Epidermal melanocyte (primary cell): ENCODE measurements at regions not wholly inside any gene's neighbourhood (a gene's known extent, or its start where the extent isn't known, plus 50 kb on each side); places are given as distances from the start of the nearest gene placed in this dataset.
"Not testable (repeated sequence)": the region's sequence is repeated elsewhere in the genome, so short reads cannot be mapped to it uniquely, and the experiment has no call there.

ENCODE experiments used
- DNase-seq: peaks from one replicate; pipeline ENCODE4 v3.0.0; 2011; ENCODE audit warnings: low spot score; ENCODE audit not compliant: insufficient read length

DNA sequence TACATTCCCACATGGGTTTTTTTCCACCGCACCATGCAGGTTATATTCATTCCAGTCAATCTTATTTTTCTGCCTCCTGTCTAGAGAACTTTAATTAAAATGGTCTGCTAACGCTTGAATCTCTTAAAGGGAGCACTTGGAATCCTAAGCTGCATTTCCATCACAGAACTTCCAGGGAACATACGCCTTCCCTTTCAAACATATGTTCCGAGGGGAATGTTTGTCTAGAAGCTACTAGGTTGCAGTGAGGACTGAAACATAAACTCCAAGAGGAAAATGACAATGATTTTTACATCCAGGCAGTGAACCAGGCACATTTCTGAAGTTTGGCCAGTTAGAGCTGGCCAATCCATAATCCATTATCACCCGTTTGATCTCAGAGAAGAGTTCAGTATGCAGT is 375.5 kb upstream of the NRP1 start:
- no peak for DNase-seq

DNA sequence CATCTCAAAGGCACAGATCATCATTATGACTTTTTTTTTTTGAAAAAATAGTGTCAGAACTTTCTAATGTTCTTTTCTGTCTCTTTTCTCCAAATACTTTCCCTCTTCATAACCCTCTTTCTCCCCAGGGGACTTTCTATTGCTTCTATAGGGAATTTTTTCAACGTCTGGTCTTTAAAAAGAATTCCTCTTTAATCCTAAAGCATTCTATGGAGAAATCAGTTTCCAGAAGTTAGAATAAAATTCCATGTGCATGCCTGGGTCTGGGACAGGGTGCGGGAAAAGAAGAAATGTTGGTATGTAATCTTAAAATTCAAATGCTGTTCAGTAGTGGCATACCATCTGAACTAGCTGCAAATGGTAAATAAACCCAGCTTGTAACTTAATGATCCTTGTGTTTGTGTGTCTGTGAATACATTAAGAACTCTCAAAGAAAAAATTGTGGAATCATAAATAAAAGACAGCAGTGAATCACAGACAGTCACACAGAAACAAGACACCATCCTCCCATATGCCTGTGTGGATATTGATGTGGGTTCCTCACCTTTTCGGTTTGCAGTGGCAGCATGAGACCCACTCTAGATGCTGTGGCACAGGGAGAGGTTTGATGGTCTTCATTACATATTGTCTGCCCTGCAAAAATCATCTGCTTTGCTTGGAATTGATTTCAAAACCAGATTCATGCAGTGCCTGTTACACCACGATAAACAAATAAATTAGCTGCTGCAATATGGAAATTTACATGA is 374.7 kb upstream of the NRP1 start:
- DNase-seq, result no peak

DNA sequence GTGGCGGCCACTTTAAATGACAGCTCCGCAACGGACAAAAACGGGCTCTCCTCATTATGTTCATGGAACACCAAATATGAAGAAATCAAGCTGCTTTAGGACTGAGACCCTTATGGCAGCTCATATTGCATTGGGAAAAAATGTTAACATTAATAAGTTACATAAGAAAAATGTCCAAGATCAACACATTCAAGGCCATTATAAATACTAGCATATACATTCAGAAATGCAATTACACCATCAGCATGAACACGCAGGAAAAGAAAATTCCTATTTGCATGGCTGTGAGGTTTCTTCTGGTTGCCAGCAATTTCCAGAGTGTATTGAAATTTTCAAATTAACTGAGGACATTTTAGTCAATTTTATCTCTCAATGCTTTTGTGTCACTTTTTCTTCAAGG is 374.1 kb upstream of the NRP1 start:
- no peak for DNase-seq

DNA sequence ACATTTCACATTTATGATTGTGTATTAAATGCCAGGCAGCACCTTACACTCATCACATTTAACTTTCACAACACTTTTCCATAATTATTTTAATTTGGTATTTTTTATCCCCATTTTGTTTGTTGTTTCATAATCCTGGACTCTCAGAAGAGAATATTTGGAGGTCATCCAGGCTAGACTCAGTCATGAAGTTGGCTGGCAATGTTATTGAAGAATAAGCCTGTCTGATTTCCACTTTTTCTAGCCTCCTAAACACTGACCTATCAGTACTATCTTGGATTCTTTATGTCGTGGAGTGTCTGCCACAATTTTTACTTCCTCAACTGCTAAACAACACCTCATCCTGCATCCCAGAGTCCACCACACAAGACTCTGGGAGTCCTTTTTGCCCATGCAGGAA is 372.3 kb upstream of the NRP1 start:
- DNase-seq, result no peak

DNA sequence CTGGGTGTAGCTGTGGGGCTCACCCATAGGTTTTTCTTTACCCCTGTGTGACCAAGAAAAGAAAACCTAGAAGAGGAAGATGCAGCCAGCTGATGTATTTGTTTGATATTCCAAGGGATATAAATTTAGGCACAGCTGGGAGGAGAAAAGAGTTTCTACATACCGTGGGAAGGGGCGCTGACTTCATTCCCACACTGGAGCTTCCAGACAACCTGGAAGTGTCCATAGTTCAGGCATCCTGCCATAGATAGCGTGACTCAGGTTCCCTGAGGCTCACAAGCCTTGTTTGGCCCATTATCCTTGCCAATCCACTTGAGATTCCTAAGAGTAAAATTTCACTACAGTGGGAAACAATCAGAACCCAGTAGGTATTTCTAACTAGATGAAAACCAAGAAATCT is 371.7 kb upstream of the NRP1 start:
- DNase-seq, result no peak

DNA sequence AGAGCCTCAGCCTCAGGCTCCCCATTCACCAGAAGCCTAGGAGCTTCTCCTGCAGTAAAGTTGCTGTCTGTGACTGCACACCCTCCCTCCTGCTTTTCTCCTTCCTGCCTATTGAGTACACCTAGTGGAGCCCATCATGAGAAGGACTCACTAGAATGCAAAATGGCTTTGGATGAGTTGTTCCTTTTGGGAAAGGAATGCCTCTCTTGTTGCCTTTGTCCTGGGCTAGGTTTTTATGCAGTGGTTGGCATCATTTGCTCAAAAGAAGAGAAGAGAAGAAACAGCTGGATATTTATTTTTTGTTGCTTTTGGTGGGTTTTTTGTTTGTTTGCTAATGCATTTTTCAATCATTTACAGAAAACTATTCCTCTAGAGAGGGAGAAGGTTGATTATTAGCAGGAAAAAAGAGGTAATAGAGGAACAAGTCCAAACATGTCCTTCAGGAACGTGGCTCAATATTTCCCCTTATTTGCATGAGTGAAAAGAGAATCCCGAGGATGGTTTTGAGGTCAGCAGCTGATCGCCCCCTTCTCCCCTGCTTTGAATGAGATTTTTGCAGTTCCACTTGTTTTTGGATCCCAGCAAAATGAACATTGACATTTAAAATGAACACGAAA is 369.9 kb upstream of the NRP1 start:
- no peak for DNase-seq

DNA sequence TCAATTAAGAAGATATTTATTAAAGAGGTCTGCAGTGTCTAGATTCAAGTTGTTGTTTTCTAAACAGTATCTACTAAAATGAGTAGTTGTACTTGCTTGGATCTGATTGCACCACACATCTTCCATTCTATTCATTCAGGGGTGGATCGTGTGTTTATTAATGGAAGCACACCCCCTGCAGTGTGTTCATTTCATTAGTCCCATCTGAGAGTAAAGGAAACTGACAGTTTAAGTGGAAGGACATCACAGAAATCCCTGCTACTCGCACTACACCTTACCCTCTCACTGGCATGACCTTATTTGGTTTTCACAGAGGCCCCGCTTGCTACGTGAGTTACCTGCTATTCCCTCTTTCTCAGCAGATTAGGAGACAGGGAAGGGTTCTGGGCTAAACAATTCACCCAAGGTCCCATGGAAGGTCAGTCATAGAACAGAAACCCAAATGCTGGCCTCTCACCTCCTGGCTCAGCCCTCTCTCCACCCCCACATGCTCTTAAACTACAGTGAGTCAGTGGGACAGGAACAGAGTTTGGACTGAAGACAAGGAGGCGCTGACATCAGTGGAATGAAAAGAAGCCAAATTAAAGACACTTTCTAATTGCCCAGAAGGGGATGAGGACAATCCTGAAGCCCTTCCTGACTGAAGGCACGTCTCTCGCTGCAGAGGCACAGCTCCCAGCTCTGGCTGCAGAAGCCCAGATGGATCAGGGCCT is 369.2 kb upstream of the NRP1 start:
- no peak for DNase-seq

DNA sequence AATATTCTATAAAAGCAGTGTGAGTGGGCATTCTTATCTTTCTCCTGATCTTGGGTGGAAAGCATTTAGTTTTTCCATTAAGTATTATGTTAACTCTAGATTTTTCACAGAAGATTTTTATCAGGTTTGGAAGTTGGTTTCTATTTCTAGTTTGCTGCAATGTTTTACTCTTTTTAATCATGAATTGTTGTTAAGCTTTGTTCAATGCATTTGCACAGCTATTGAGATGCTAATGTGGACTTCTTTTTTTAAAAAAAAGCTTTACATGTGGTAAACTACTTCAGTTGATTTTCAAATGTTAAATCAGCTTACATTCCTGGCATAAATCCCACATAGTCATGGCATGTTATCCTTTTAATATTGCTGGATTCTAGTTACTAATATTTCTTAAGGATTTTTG is 363.6 kb upstream of the NRP1 start:
- DNase-seq, result no peak

DNA sequence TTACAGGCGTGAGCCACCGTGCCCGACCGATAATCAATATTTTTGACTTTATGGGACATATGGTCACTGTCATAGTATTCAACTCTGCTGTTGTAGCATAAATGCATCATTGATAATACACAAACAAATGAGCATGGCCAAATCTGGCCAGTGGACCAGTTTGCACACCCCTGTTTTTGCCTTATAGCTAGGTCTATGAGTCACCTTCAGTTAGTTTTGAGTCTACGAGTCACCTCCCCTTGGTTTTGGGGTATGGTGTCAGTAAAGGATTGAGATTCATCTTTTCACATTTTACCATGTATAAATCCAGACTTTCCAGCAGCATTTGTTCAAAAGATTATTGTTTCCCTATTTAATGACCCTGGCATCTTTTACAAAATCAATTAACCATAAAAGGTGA is 362.5 kb upstream of the NRP1 start:
- DNase-seq, result no peak

DNA sequence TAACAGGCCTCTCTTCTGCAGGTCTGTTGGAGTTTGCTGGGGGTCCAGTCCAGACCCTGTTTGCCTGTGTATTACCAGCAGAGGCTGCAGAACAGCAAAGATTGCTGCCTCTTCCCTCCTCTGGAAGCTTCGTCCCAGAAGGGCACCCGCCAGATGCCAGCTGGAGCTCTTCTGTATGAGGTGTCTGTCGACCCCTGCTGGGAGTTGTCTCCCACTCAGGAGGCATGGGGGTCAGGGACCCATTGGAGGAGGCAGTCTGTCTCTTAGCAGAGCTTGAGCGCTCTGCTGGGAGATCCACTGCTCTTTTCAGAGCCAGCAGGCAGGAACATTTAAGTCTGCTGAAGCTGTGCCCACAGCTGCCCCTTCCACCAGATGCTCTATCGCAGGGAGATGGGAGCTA is 361.1 kb upstream of the NRP1 start:
- DNase-seq, result no peak

DNA sequence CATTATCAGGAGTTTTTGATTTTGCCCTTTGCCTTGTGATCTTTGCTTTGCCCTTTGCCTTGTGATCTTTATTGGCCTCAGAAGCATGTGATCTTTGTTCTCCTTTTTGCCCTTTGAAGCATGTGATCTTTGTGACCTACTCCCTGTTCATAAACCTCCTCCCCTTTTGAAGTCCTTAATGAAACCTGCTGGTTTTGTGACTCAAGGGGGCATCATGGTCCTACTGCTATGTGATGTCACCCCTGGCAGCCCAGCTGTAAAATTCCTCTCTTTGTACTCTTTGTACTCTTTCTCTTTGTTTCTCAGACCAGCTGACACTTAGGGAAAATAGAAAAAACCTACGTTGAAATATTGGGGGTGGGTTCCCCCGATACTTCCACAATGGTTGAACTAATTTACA is 356.1 kb upstream of the NRP1 start:
- DNase-seq, result not testable (repeated sequence)

DNA sequence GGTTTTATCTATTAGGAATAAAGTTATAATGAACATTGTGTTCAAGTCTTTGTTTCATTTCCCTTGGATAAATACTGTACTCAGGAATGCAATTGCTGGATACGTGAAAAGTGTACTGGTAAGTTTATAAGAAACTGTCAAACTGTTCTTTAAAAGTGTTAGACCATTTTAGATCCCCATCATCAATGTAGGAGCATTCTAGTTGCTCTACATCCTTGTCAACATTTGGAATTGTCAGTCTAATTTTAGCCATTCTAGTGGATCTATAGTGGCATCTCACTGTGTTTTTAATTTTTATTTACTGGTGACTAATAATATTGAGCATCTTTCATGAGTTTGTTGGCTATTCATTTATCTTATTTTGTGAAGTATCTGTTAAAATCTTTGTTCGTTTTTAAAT is 354.0 kb upstream of the NRP1 start:
- DNase-seq, result no peak

DNA sequence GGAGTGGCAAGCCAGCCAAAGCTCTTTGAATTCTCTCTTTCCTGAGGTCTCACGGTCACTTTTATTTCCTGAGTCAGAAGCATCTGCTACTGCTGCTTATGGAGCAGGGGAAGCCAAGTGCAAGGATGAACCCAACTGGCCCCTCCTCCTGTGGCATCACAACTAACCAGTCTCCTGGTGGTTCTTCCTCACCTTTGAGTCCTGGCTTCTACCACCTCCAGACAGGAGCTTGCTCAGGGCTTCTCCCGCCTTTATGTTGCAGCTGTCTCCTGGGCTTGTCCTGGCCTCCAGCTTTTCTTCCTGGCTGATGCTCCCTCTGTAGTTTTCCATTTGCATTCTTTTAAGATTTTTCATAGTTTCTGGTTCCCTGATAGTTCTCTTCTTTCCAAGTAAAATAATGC is 349.7 kb upstream of the NRP1 start:
- no peak for DNase-seq

DNA sequence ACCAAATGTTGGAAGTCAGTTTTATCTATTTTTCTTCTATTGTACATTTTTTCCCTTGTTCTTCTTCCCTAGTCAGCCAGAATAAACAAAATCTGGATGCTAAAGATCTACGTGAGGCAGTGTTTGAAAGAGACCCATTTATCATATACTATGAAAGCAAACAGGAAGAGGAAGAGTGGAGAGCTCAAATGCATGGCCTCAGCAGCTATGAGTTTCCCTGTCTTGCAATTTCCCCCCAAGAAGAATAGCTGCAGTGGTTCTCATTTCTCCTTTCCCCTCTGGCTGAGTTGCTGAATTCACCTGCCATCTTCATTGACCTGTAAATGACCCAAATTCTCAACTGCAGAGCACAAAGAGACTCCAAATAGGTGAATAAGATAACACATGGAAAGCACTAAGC is 347.1 kb upstream of the NRP1 start:
- no peak for DNase-seq

DNA sequence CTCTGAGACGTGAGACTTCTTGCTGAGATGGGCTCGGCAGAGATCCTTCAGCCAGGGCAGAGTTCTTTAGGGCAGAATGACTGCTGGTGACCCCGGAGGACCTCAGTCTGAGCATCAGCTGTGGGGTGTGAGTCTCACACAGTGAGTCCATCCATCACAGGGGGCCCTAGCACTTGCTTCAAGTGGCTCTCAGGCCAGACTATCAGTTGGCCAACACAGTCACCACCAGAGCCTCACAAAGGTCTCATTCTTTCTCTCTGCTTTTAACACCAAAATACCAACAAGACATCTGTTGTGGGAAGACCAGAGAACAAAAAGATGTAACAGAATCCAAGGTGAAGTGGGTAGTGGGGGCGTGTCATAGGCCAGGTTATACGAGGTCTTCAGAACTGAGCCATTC is 345.6 kb upstream of the NRP1 start:
- DNase-seq, result no peak

DNA sequence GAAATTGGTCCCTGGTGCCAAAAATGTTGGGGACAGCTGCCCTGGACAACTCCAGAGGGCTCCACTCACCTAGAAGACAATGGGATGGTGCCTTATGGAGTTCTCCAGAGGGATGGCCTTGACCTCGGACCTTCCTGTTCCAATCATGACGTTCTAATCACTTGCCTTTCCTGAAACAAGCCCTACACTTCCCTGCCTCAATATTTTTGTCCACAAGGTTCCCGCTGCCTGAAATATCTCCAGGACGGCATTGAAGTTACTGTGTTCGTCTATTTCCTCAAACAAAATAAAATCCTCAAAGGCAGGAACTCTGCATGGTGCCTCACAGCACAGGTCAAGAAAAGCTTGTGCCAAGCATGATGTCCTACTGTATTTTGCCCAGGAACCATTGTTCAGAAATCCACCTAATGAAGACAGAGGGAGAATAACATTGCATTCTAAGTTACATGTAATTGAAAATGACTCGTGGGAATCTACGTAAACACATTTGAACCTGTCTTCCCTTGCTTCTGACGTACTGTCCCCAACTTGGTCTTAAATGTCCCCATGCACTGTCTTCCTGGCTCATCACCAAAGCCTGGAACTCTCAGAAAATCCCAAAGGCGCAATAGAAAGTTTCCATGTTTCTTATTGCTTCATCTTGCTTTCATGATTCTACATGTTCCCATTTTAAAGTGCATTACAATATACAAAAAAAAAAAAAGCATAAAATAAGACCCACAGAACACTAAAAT is 342.3 kb upstream of the NRP1 start:
- no peak for DNase-seq

DNA sequence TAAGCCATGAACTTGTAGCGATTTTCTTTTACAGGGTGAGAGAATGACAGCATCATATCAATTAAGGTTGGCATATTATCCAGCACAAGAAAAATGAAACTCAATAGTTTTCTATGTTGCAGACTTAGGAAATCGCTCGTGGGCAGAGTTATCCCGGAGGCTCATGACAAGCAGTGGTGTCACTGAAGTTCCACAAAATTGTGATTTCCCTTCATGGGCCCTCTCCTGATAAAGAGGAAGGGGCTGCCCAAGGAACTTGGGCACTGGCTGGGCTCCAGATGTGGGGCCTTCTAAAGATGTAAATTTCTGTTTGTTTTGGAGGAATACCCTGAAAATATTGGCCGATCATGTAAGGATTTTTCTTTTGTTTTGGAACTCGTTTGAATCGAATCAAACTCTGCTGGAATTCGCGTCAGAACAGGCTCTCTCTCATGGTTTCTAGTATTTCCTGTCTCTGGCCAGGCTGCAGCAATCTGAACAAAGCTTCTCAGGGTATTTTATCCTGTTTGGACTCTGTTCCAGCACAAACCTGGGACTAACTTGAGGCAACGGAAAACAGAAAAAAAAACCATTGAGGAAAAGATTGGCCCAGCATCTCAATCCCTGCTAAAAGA is 340.6 kb upstream of the NRP1 start:
- no peak for DNase-seq

DNA sequence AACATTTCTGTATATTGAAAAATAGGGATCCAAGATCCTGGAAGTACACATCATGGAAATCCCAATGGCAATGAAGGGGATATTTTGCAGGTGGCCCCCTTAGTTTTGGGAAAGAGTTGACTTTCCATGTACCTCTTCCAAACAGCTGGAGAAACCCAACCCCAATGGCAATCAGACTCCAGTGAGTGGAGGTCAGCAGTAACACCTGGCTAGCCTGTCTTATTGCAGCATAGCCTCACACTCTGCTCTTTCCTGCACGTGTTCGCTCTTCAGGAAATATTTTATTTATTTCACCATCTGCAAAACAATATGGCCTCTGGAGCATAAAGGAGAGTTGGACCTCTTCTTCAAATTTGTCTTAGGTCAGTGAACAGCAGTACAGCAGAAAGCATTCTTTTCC is 340.0 kb upstream of the NRP1 start:
- DNase-seq, result no peak

DNA sequence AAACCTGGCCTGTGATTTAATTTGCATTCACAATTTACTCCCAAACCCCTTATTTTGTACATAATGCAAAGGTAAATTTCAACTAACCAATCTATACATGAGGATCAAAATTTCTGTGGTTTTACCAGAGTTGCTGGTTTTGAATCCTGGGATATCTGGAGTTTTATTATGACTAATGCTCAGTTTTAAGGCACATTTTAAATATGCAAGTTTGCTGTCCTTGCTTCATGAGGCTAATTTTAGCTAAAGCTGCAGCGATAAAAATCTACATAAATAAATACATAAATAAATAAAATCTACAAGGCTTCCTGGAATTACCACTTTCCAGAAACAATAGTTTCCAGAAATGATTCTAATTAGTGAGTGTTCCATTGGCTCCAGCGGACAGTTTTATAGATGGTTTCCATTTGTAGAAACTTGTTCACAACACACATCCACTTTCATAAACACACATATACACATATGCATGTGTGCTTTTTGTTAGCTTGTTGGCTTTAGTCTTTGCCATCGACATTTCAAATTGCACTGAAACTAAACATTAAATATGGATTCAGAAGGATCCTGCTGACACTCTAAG is 339.5 kb upstream of the NRP1 start:
- no peak for DNase-seq

DNA sequence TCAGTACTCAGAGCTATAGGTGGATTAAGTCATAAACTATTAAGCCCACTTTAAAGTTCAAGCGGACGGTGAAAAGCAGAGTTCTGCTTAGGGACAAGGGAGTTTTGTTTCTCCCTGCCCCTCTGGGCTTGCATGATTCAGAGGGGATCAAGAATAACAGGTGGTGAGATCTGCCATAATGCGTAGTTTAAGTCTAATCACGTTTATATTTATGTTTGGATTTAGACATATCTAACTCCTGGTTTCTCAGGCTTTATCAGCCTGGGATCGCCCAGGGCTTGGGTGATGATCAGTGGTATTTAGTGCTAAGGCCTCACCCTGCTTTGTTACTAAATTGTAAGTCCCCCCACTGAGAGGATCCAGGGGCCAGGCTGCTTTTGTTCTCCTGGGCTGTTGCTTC is 335.4 kb upstream of the NRP1 start:
- DNase-seq, result no peak

DNA sequence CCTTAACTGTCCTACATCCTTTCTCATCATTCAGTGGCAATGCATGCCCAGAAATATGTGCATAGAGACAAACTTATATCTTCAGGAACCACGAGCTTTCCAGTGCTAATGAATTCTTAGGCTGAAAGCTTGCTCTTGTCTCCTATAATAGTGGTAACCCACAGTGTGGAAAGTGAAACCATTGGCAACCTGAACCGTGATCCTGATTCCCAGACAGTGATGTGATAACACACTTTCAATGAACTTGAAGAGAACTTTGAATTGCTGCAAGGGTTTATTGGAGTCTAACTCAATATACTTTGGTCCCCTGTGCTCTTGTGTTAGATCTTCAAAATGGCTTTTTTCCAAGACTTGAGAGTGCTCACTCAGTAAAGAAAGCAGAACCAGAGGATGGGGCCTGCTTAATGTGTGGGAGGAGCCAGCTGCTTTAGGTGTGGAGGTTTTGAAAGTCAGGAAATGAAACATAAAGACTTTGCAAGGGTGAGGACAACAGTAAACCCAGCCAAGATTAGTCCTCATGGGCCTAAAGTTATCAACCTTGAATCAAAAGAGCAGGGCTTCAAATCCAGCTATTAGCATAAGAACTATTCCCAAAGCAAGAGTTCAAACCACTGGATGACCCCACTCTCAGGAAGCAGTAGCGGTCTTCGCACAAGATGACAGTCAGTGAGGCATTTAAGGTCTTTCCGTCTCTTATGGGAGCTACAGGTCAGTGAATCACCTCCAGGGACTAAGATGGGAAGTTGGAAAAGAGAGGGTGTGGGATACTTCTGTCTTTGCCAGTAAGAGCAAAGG is 332.4 kb upstream of the NRP1 start:
- DNase-seq, result no peak
